A549 (cell line): ENCODE measurements at regions not wholly inside any gene's neighbourhood (a gene's known extent, or its start where the extent isn't known, plus 50 kb on each side); places are given as distances from the start of the nearest gene placed in this dataset.

Experiments used
- ATAC-seq, 2 experiments: fragments of 200-7000 bp in 1 of 2; fragments of >200 bp in 1 of 2; cut with Nextera tagmentation in 1 of 2; cut with Tn5 transposase in 1 of 2; 3 replicates each; pipeline versions ENCODE4 v1.8.0 to v1.9.1; 2018 to 2020; ENCODE audit warnings: mild to moderate bottlenecking in 1 of 2, moderate library complexity in 1 of 2
- CTCF ChIA-PET: fragments of 300-600 bp; sonication (Branson Sonifier 250); formaldehyde crosslinking; extraction: SDS; loops from one replicate; lab custom pipeline; 2021; ENCODE audit warnings: antibody characterized with exemption, inconsistent platforms; lab: Yijun Ruan, JAX
- POLR2A ChIA-PET: fragments of 350-600 bp; formaldehyde crosslinking; extraction: SDS; loops from one replicate; lab custom pipeline; 2021; ENCODE audit warnings: antibody characterized with exemption, inconsistent platforms; lab: Yijun Ruan, JAX
- DNase-seq, 2 experiments: peaks; one replicate each; pipeline versions ENCODE4 v3.0.0 to v3.0.0-alpha.2; 2011 to 2016; ENCODE audit warnings: low read depth in 1 of 2, low spot score in 1 of 2
- FAIRE-seq: peaks from 2 replicates; lab custom pipeline; 2011; peaks lifted over from hg19 to GRCh38; lab: Jason Lieb, UNC
- H3K27ac ChIP-seq, 2 experiments: fragments of >200 bp; sonication (Bioruptor Twin); formaldehyde crosslinking; 3 replicates each; pipeline ENCODE4 v1.5.1; 2016 to 2017
- H3K4me1 ChIP-seq: fragments of >200 bp; sonication (Bioruptor Twin); formaldehyde crosslinking; 3 replicates; pipeline ENCODE4 v1.6.1; 2016
- H3K4me2 ChIP-seq: fragments of >200 bp; sonication (Bioruptor Twin); formaldehyde crosslinking; 3 replicates; pipeline ENCODE4 v1.6.1; 2016
- H3K4me3 ChIP-seq: fragments of >200 bp; sonication (Bioruptor Twin); formaldehyde crosslinking; 3 replicates; pipeline ENCODE4 v1.5.1; 2016
- H3K9me3 ChIP-seq: fragments of >200 bp; sonication (Bioruptor Twin); formaldehyde crosslinking; 3 replicates; pipeline ENCODE4 v1.6.1; 2016
- CHD2 ChIP-seq: fragments of 150-350 bp; IDR thresholded peaks from 2 replicates; pipeline ENCODE4 v1.6.1; 2014; ENCODE audit warnings: low read length; ENCODE audit not compliant: partially characterized antibody
- CHD4 ChIP-seq: fragments of 200-600 bp; sonication (generic); IDR thresholded peaks from 2 replicates; pipeline ENCODE4 v1.6.1; 2016; ENCODE audit warnings: antibody characterized with exemption, mild to moderate bottlenecking, borderline replicate concordance
- EHMT2 ChIP-seq: fragments of 200-600 bp; sonication (generic); IDR thresholded peaks from 2 replicates; pipeline ENCODE4 v1.6.1; 2016; ENCODE audit warnings: antibody characterized with exemption, low read depth, mild to moderate bottlenecking, moderate library complexity
- EP300 ChIP-seq, 2 experiments: fragments of >200 bp; sonication (Bioruptor Twin); formaldehyde crosslinking; IDR thresholded peaks; 2 replicates in 1 of 2; 3 replicates in 1 of 2; pipeline ENCODE4 v1.6.1; 2016 to 2017
- FOSL2 ChIP-seq, 2 experiments: fragments of 450-650 bp in 1 of 2; fragments of >200 bp in 1 of 2; sonication (Bioruptor Twin) in 1 of 2; formaldehyde crosslinking; IDR thresholded peaks; 2 replicates each; pipeline versions ENCODE4 v1.5.0 to v1.6.1; 2016 to 2020; ENCODE audit warnings: mild to moderate bottlenecking in 1 of 2, moderate library complexity in 1 of 2
- HEYL ChIP-seq: fragments of 250-450 bp; sonication (Bioruptor Pico); IDR thresholded peaks from 2 replicates; pipeline ENCODE4 v1.8.0; 2021; ENCODE audit warnings: mild to moderate bottlenecking, moderate library complexity
- HMGXB4 ChIP-seq: fragments of 250-450 bp; sonication (Bioruptor Pico); IDR thresholded peaks from 2 replicates; pipeline ENCODE4 v1.5.0; 2021; ENCODE audit warnings: mild to moderate bottlenecking, moderate library complexity, borderline replicate concordance
- HOXB13 ChIP-seq: fragments of 250-450 bp; sonication (Bioruptor Pico); IDR thresholded peaks from 2 replicates; pipeline ENCODE4 v1.5.0; 2020; ENCODE audit warnings: low read depth, mild to moderate bottlenecking, moderate library complexity
- KDM1A ChIP-seq: fragments of 200-600 bp; sonication (generic); IDR thresholded peaks from 2 replicates; pipeline ENCODE4 v1.6.1; 2016; ENCODE audit warnings: low read depth, mild to moderate bottlenecking
- MAFK ChIP-seq: fragments of 450-650 bp; IDR thresholded peaks from 2 replicates; pipeline ENCODE4 v1.6.1; 2014; ENCODE audit not compliant: partially characterized antibody
- NPAS2 ChIP-seq: fragments of 250-450 bp; sonication (Bioruptor Pico); IDR thresholded peaks from 2 replicates; pipeline ENCODE4 v1.8.0; 2022; ENCODE audit warnings: mild to moderate bottlenecking, moderate library complexity, borderline replicate concordance
- PHF8 ChIP-seq: fragments of 200-600 bp; sonication (generic); IDR thresholded peaks from 2 replicates; pipeline ENCODE4 v1.6.1; 2016; ENCODE audit warnings: low read depth, mild to moderate bottlenecking, antibody characterized with exemption, moderate library complexity, borderline replicate concordance
- POLR2AphosphoS2 ChIP-seq: conservative IDR thresholded peaks from 2 replicates; pipeline ENCODE4 v1.6.1; 2012; ENCODE audit warnings: low read length, improper control_type of control experiment, inconsistent platforms
- RAD21 ChIP-seq, 2 experiments: fragments of >200 bp in 1 of 2; sonication (Bioruptor Twin) in 1 of 2; formaldehyde crosslinking in 1 of 2; IDR thresholded peaks in 1 of 2; conservative IDR thresholded peaks in 1 of 2; 2 replicates in 1 of 2; 3 replicates in 1 of 2; pipeline ENCODE4 v1.6.1; 2012 to 2018; ENCODE audit warnings: inconsistent platforms in 1 of 2
- RFX5 ChIP-seq: fragments of 450-650 bp; IDR thresholded peaks from 2 replicates; pipeline ENCODE4 v1.7.1; 2014; ENCODE audit warnings: antibody characterized with exemption, mild to moderate bottlenecking, moderate library complexity
- ZC3H11A ChIP-seq: fragments of 450-650 bp; IDR thresholded peaks from 2 replicates; pipeline ENCODE4 v1.6.1; 2014; ENCODE audit warnings: antibody characterized with exemption, mild to moderate bottlenecking
- WGBS: methylation state at CpG from one replicate; pipeline ENCODE4 v1.1.6; 2017; ENCODE audit errors: missing lambda C conversion rate; 5-methylcytosine and 5-hydroxymethylcytosine counted together
- TF ChIP-seq, protein P1 (sequence below): IDR thresholded peaks from 2 replicates; pipeline ENCODE4 v1.6.1; 2012
- TF ChIP-seq, protein P2 (sequence below): fragments of >200 bp; sonication (Bioruptor Twin); formaldehyde crosslinking; IDR thresholded peaks from 3 replicates; pipeline ENCODE4 v1.6.1; 2016
- TF ChIP-seq, protein P3 (sequence below): IDR thresholded peaks from 2 replicates; pipeline ENCODE4 v1.6.1; 2012
- TF ChIP-seq, protein P4 (sequence below): fragments of >200 bp; sonication (Bioruptor Twin); formaldehyde crosslinking; IDR thresholded peaks from 3 replicates; pipeline ENCODE4 v1.5.1; 2016

GRCh38 chr1:118773656-118774055 is 214.5 kb downstream of the TBX15 start (continued):
- no peak for TF ChIP-seq HEYL (CRISPR knock-in tag)
- no peak for TF ChIP-seq PHF8
- TF ChIP-seq HMGXB4 (CRISPR knock-in tag), result no peak
- no peak for TF ChIP-seq HOXB13 (CRISPR knock-in tag)
- no peak for TF ChIP-seq NPAS2 (CRISPR knock-in tag)

DNA sequence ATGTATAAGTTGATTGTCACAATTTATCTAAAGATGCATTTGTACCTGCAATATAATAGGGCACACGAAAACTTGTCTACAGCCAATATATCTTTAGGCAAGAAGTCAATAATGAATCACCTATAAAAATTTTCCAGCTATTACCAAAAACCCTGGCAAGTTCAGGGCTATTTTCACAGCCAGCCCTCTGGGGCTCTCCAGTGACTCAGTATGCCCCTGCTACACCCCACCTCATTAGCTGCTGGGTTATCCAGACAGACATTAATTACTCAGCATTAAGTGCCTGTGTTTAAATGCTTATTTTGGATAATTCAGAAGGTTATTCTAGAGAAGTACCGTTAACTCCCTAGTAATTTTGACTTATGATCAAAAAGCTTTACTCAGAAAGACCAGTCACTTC is 220.2 kb downstream of the TBX15 start:
- ATAC-seq (no peak), DNase-seq (no peak), FAIRE-seq (no peak)
- H3K9me3 ChIP-seq, result no peaks in the 10 kb centered on the region
- no peak overlapping the region for H3K27ac ChIP-seq
- no peak overlapping the region for H3K4me2 ChIP-seq
- 2% methylated on average over 2 of the region's 2 CpGs for WGBS
- ChIA-PET POLR2A (no interaction called here), CTCF (no interaction called here)
- no peak for TF ChIP-seq FOSL2 (IDR thresholded peaks at IDR 0.05)
- TF ChIP-seq FOSL2 (CRISPR knock-in tag; IDR thresholded peaks at IDR 0.05), result no peak
- TF ChIP-seq, protein P1, sequence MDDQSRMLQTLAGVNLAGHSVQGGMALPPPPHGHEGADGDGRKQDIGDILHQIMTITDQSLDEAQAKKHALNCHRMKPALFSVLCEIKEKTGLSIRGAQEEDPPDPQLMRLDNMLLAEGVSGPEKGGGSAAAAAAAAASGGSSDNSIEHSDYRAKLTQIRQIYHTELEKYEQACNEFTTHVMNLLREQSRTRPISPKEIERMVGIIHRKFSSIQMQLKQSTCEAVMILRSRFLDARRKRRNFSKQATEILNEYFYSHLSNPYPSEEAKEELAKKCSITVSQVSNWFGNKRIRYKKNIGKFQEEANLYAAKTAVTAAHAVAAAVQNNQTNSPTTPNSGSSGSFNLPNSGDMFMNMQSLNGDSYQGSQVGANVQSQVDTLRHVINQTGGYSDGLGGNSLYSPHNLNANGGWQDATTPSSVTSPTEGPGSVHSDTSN, result no peak
- no peak for TF ChIP-seq EP300 (IDR thresholded peaks at IDR 0.05)
- no peak for TF ChIP-seq KDM1A
- TF ChIP-seq, protein P2, sequence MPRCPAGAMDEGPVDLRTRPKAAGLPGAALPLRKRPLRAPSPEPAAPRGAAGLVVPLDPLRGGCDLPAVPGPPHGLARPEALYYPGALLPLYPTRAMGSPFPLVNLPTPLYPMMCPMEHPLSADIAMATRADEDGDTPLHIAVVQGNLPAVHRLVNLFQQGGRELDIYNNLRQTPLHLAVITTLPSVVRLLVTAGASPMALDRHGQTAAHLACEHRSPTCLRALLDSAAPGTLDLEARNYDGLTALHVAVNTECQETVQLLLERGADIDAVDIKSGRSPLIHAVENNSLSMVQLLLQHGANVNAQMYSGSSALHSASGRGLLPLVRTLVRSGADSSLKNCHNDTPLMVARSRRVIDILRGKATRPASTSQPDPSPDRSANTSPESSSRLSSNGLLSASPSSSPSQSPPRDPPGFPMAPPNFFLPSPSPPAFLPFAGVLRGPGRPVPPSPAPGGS, result no peak
- TF ChIP-seq RFX5, result no peak
- TF ChIP-seq HOXB13 (CRISPR knock-in tag), result no peak
- TF ChIP-seq POLR2AphosphoS2, result no peak
- no peak overlapping the region for H3K4me3 ChIP-seq
- no peaks in the 10 kb centered on the region for H3K4me1 ChIP-seq

- FAIRE-seq (no peak), DNase-seq (no peak), ATAC-seq (no peak)
- Histone ChIP-seq H3K4me2 (no peak overlapping the region), H3K27ac (no peak overlapping the region), H3K4me3 (no peak overlapping the region), H3K4me1 (no peaks in the 10 kb centered on the region), H3K9me3 (no peaks in the 10 kb centered on the region)
- WGBS, result 4% methylated on average over 1 of the region's 1 CpG
- POLR2A ChIA-PET, result no interaction called here
- TF ChIP-seq EP300 (IDR thresholded peaks at IDR 0.05) (no peak), CHD2 (no peak), CHD4 (no peak), MAFK (peak; percentile 53), ZC3H11A (no peak)
- TF ChIP-seq, protein P3, sequence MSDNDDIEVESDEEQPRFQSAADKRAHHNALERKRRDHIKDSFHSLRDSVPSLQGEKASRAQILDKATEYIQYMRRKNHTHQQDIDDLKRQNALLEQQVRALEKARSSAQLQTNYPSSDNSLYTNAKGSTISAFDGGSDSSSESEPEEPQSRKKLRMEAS, result no peak
- CTCF ChIA-PET, result no interaction called here
Measured at GRCh38 chr1:118753976-118754375, 234.2 kb downstream of the TBX15 start.

DNA sequence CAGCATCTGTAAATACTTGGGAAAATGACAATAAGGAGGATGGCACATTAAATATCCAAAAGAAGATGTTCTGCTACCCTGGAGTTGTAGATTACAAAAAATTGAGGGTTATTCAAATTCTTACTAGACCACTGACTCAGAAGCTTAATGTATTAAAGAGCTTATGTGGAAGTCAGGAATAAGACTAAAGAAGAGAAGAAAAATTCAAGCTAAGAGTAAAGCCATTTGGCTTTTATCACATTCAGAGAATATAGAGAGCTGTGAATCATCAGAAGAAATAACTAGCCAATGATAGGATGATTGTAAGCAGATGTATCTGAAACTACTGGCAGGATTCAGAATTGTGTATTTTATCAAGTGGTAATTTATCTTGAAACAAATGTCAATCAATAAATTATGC is 237.0 kb downstream of the TBX15 start:
- DNase-seq, result no peak
- POLR2A ChIA-PET, result no interaction called here
- FAIRE-seq, result no peak
- Histone ChIP-seq H3K4me1 (no peaks in the 10 kb centered on the region), H3K4me3 (no peak overlapping the region), H3K27ac (no peak overlapping the region), H3K9me3 (no peaks in the 10 kb centered on the region), H3K4me2 (no peak overlapping the region)
- CTCF ChIA-PET, result no interaction called here
- TF ChIP-seq, protein P2, result no peak
- no peak for TF ChIP-seq RFX5
- TF ChIP-seq MAFK, result no peak
- TF ChIP-seq, protein P4, sequence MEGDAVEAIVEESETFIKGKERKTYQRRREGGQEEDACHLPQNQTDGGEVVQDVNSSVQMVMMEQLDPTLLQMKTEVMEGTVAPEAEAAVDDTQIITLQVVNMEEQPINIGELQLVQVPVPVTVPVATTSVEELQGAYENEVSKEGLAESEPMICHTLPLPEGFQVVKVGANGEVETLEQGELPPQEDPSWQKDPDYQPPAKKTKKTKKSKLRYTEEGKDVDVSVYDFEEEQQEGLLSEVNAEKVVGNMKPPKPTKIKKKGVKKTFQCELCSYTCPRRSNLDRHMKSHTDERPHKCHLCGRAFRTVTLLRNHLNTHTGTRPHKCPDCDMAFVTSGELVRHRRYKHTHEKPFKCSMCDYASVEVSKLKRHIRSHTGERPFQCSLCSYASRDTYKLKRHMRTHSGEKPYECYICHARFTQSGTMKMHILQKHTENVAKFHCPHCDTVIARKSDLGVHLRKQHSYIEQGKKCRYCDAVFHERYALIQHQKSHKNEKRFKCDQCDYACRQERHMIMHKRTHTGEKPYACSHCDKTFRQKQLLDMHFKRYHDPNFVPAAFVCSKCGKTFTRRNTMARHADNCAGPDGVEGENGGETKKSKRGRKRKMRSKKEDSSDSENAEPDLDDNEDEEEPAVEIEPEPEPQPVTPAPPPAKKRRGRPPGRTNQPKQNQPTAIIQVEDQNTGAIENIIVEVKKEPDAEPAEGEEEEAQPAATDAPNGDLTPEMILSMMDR, result no peak
- no peak for TF ChIP-seq RAD21 (conservative IDR thresholded peaks at IDR 0.05 in 1 of 2, IDR thresholded peaks at IDR 0.05 in 1 of 2)
- no peak for TF ChIP-seq EHMT2
- ATAC-seq, result no peak
